B cell (primary cell): ENCODE measurements at regions not wholly inside any gene's neighbourhood (a gene's known extent, or its start where the extent isn't known, plus 50 kb on each side); places are given as distances from the start of the nearest gene placed in this dataset.

Source experiments
- ATAC-seq: fragments of 200-7000 bp; cut with Tn5 transposase; one replicate; pipeline ENCODE4 v1.10.0; 2021; ENCODE audit warnings: low read depth, mild to moderate bottlenecking, moderate number of reproducible peaks, moderate library complexity
- CTCF ChIA-PET: fragments of 350-600 bp; sonication (Branson Sonifier 250); formaldehyde crosslinking; loops from one replicate; lab custom pipeline; 2021; ENCODE audit warnings: antibody characterized with exemption, inconsistent platforms; lab: Charles Lee
- POLR2A ChIA-PET: fragments of 350-600 bp; sonication (Branson Sonifier 250); formaldehyde crosslinking; loops from one replicate; lab custom pipeline; 2021; ENCODE audit warnings: antibody characterized with exemption; lab: Charles Lee
- DNase-seq: peaks from one replicate; pipeline ENCODE4 v3.0.0; 2013
- H2AFZ ChIP-seq: 2 replicates; pipeline ENCODE4 v1.6.1; 2012; ENCODE audit warnings: mild to moderate bottlenecking, low read depth, low read length; ENCODE audit not compliant: insufficient read depth, poor library complexity, severe bottlenecking
- H3K27ac ChIP-seq, 2 donors: 1 replicate in 1 of 2; 2 replicates in 1 of 2; pipeline ENCODE4 v1.5.1; 2012 to 2013; ENCODE audit warnings: low read length in 2 of 2, mild to moderate bottlenecking in 2 of 2, moderate library complexity in 1 of 2
- H3K27me3 ChIP-seq, 4 experiments: fragments of 200-600 bp in 1 of 4; sonication (generic) in 1 of 4; replicated peaks in 1 of 4; 1 replicate in 2 of 4; 2 replicates in 2 of 4; pipeline versions ENCODE4 v1.6.1 to v1.7.0; 2013 to 2016; ENCODE audit warnings: low read length in 3 of 4, mild to moderate bottlenecking in 2 of 4, mixed read lengths in 1 of 4, moderate library complexity in 1 of 4; ENCODE audit not compliant: insufficient read depth in 4 of 4, control insufficient read depth in 3 of 4; ENCODE audit errors: control extremely low read depth in 1 of 4
- H3K36me3 ChIP-seq, 2 experiments: replicated peaks in 1 of 2; 1 replicate in 1 of 2; 2 replicates in 1 of 2; pipeline versions ENCODE4 v1.6.1 to v1.7.1; 2013; ENCODE audit warnings: low read length in 1 of 2; ENCODE audit not compliant: insufficient read depth in 2 of 2, control insufficient read depth in 1 of 2; ENCODE audit errors: control extremely low read depth in 1 of 2, extremely low read depth in 1 of 2
- H3K4me1 ChIP-seq, 2 donors: fragments of 200-600 bp in 1 of 2; sonication (generic) in 1 of 2; 1 replicate in 1 of 2; 2 replicates in 1 of 2; pipeline versions ENCODE4 v1.5.1 to v1.6.1; 2013 to 2017; ENCODE audit warnings: low read length in 2 of 2; ENCODE audit not compliant: control insufficient read depth in 2 of 2, insufficient read depth in 2 of 2
- H3K4me2 ChIP-seq: replicated peaks from 2 replicates; pipeline ENCODE3; 2012; ENCODE audit warnings: mild to moderate bottlenecking, low read depth, low read length; ENCODE audit not compliant: poor library complexity, severe bottlenecking
- H3K4me3 ChIP-seq, 5 experiments: fragments of 200-600 bp in 1 of 5; sonication (generic) in 1 of 5; 1 replicate in 3 of 5; 2 replicates in 2 of 5; pipeline versions ENCODE4 v1.5.1 to v1.7.0; 2011 to 2016; ENCODE audit warnings: low read length in 4 of 5, mild to moderate bottlenecking in 4 of 5, low read depth in 2 of 5, control low read depth in 1 of 5, moderate library complexity in 1 of 5; ENCODE audit not compliant: insufficient read depth in 1 of 5; ENCODE audit errors: control extremely low read depth in 1 of 5, extremely low read depth in 1 of 5
- H3K79me2 ChIP-seq: fragments of 200-600 bp; sonication (generic); one replicate; pipeline ENCODE4 v1.6.0; 2016; ENCODE audit warnings: low read length; ENCODE audit not compliant: control insufficient read depth, insufficient read depth
- H3K9ac ChIP-seq: fragments of 200-600 bp; sonication (generic); 2 replicates; pipeline ENCODE4 v1.6.1; 2017; ENCODE audit warnings: mild to moderate bottlenecking, low read length, moderate library complexity
- H3K9me3 ChIP-seq, 3 donors: one replicate each; pipeline versions ENCODE4 v1.6.1 to v1.7.1; 2013; ENCODE audit warnings: low read length in 2 of 3; ENCODE audit not compliant: control insufficient read depth in 2 of 3, insufficient read depth in 1 of 3; ENCODE audit errors: control extremely low read depth in 1 of 3
- H4K20me1 ChIP-seq: 2 replicates; pipeline ENCODE4 v1.6.0; 2012; ENCODE audit warnings: mild to moderate bottlenecking, low read length; ENCODE audit not compliant: insufficient read depth, control insufficient read depth, poor library complexity, severe bottlenecking
- H3K27ac Mint-ChIP-seq: one replicate; pipeline ENCODE4 v1.8.0; 2021; ENCODE audit warnings: mixed read lengths
- H3K27me3 Mint-ChIP-seq: one replicate; pipeline ENCODE4 v1.8.0; 2021; ENCODE audit warnings: mixed read lengths
- H3K4me1 Mint-ChIP-seq: one replicate; pipeline ENCODE4 v1.8.0; 2021; ENCODE audit warnings: mixed read lengths
- H3K4me3 Mint-ChIP-seq: one replicate; pipeline ENCODE4 v1.8.0; 2021; ENCODE audit warnings: mixed read lengths
- H3K9me3 Mint-ChIP-seq: one replicate; pipeline ENCODE4 v1.8.0; 2022; ENCODE audit warnings: mixed read lengths; ENCODE audit not compliant: insufficient read depth
- CTCF ChIP-seq: fragments of 200-600 bp; IDR thresholded peaks from one replicate; pipeline ENCODE4 v1.8.0; 2022; ENCODE audit warnings: antibody characterized with exemption, mild to moderate bottlenecking
- EZH2 ChIP-seq: IDR thresholded peaks from 2 replicates; pipeline ENCODE4 v1.6.1; 2012; ENCODE audit warnings: borderline replicate concordance, low read depth, mild to moderate bottlenecking, moderate library complexity, low read length; ENCODE audit not compliant: insufficient read depth, poor library complexity, severe bottlenecking
- WGBS: methylation state at CpG from one replicate; pipeline ENCODE4 v1.1.5; 2013; ENCODE audit warnings: missing lambda C conversion rate; ENCODE audit not compliant: insufficient coverage; 5-methylcytosine and 5-hydroxymethylcytosine counted together
- intact Hi-C: fragments of 100-400 bp; cut with micrococcal nuclease; formaldehyde crosslinking; loops from one replicate; pipeline ENCODE4 v1.10.0; 2022

GRCh38 chr3:171986757-171987518 lies 52.4 kb upstream of the FNDC3B start:
- CTCF ChIA-PET: no interaction called here
- H3K4me1 Mint-ChIP-seq: peaks cover 1% of the 10 kb centered on the region
- Histone ChIP-seq H3K9me3 (no peaks in the 10 kb centered on the region), H3K27ac (no peak overlapping the region), H3K27me3 (peaks cover 0 to 5% (median 0%) of the 10 kb centered on the region in 4 experiments), H3K79me2 (no peaks in the 10 kb centered on the region), H3K4me2 (no peak overlapping the region), H3K36me3 (no peaks in the 10 kb centered on the region), H3K9ac (no peak overlapping the region), H3K4me3 (no peak overlapping the region), H4K20me1 (no peaks in the 10 kb centered on the region), H2AFZ (no peak overlapping the region), H3K4me1 (no peaks in the 10 kb centered on the region)
- H3K4me3 Mint-ChIP-seq: no peak overlapping the region
- ATAC-seq (no peak), DNase-seq (no peak)
- POLR2A ChIA-PET: no interaction called here
- TF ChIP-seq CTCF (no peak), EZH2 (no peak)
- H3K9me3 Mint-ChIP-seq: no peaks in the 10 kb centered on the region
- H3K27ac Mint-ChIP-seq: no peak overlapping the region
- no CpG with 5 or more reads among the region's 3 CpGs for WGBS
- intact Hi-C loops: no loop called here
- H3K27me3 Mint-ChIP-seq: peaks cover 8% of the 10 kb centered on the region
